Nucleus accumbens (tissue), 56 donors: ENCODE measurements at regions not wholly inside any gene's neighbourhood (a gene's known extent, or its start where the extent isn't known, plus 50 kb on each side); places are given as distances from the start of the nearest gene placed in this dataset.

ENCODE experiments used
- DNase-seq, 56 donors: peaks; one replicate each; lab custom pipeline; 2025; lab: John Stamatoyannopoulos, UW

GRCh38 chr4:98710831-98711230 lies 52.4 kb upstream of the TSPAN5 start:
- no peak for DNase-seq
